ENCODE measurements at regions not wholly inside any gene's neighbourhood (a gene's known extent, or its start where the extent isn't known, plus 50 kb on each side); places are given as distances from the start of the nearest gene placed in this dataset.

- TF ChIP-seq, protein P1, sequence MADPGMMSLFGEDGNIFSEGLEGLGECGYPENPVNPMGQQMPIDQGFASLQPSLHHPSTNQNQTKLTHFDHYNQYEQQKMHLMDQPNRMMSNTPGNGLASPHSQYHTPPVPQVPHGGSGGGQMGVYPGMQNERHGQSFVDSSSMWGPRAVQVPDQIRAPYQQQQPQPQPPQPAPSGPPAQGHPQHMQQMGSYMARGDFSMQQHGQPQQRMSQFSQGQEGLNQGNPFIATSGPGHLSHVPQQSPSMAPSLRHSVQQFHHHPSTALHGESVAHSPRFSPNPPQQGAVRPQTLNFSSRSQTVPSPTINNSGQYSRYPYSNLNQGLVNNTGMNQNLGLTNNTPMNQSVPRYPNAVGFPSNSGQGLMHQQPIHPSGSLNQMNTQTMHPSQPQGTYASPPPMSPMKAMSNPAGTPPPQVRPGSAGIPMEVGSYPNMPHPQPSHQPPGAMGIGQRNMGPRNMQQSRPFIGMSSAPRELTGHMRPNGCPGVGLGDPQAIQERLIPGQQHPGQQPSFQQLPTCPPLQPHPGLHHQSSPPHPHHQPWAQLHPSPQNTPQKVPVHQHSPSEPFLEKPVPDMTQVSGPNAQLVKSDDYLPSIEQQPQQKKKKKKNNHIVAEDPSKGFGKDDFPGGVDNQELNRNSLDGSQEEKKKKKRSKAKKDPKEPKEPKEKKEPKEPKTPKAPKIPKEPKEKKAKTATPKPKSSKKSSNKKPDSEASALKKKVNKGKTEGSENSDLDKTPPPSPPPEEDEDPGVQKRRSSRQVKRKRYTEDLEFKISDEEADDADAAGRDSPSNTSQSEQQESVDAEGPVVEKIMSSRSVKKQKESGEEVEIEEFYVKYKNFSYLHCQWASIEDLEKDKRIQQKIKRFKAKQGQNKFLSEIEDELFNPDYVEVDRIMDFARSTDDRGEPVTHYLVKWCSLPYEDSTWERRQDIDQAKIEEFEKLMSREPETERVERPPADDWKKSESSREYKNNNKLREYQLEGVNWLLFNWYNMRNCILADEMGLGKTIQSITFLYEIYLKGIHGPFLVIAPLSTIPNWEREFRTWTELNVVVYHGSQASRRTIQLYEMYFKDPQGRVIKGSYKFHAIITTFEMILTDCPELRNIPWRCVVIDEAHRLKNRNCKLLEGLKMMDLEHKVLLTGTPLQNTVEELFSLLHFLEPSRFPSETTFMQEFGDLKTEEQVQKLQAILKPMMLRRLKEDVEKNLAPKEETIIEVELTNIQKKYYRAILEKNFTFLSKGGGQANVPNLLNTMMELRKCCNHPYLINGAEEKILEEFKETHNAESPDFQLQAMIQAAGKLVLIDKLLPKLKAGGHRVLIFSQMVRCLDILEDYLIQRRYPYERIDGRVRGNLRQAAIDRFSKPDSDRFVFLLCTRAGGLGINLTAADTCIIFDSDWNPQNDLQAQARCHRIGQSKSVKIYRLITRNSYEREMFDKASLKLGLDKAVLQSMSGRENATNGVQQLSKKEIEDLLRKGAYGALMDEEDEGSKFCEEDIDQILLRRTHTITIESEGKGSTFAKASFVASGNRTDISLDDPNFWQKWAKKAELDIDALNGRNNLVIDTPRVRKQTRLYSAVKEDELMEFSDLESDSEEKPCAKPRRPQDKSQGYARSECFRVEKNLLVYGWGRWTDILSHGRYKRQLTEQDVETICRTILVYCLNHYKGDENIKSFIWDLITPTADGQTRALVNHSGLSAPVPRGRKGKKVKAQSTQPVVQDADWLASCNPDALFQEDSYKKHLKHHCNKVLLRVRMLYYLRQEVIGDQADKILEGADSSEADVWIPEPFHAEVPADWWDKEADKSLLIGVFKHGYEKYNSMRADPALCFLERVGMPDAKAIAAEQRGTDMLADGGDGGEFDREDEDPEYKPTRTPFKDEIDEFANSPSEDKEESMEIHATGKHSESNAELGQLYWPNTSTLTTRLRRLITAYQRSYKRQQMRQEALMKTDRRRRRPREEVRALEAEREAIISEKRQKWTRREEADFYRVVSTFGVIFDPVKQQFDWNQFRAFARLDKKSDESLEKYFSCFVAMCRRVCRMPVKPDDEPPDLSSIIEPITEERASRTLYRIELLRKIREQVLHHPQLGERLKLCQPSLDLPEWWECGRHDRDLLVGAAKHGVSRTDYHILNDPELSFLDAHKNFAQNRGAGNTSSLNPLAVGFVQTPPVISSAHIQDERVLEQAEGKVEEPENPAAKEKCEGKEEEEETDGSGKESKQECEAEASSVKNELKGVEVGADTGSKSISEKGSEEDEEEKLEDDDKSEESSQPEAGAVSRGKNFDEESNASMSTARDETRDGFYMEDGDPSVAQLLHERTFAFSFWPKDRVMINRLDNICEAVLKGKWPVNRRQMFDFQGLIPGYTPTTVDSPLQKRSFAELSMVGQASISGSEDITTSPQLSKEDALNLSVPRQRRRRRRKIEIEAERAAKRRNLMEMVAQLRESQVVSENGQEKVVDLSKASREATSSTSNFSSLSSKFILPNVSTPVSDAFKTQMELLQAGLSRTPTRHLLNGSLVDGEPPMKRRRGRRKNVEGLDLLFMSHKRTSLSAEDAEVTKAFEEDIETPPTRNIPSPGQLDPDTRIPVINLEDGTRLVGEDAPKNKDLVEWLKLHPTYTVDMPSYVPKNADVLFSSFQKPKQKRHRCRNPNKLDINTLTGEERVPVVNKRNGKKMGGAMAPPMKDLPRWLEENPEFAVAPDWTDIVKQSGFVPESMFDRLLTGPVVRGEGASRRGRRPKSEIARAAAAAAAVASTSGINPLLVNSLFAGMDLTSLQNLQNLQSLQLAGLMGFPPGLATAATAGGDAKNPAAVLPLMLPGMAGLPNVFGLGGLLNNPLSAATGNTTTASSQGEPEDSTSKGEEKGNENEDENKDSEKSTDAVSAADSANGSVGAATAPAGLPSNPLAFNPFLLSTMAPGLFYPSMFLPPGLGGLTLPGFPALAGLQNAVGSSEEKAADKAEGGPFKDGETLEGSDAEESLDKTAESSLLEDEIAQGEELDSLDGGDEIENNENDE (IDR thresholded peaks at IDR 0.05; ENCODE audit: insufficient replicate concordance, low read length) = no peak
- no peak for TF ChIP-seq TAF7 (optimal IDR thresholded peaks at IDR 0.05; ENCODE audit: borderline replicate concordance, low read depth, low read length)
- no peak for TF ChIP-seq SP1 (IDR thresholded peaks at IDR 0.05; ENCODE audit: low read depth, low read length)
- TF ChIP-seq E2F6 (IDR thresholded peaks at IDR 0.05) = no peak
Measured at GRCh38 chr12:131555197-131555846, 155.6 kb upstream of the SFSWAP start (continued).

Measured in H1 (cell line).